ENCODE measurements at regions not wholly inside any gene's neighbourhood (a gene's known extent, or its start where the extent isn't known, plus 50 kb on each side); places are given as distances from the start of the nearest gene placed in this dataset.
"Not testable (repeated sequence)": the region's sequence is repeated elsewhere in the genome, so short reads cannot be mapped to it uniquely, and the experiment has no call there.

DNA sequence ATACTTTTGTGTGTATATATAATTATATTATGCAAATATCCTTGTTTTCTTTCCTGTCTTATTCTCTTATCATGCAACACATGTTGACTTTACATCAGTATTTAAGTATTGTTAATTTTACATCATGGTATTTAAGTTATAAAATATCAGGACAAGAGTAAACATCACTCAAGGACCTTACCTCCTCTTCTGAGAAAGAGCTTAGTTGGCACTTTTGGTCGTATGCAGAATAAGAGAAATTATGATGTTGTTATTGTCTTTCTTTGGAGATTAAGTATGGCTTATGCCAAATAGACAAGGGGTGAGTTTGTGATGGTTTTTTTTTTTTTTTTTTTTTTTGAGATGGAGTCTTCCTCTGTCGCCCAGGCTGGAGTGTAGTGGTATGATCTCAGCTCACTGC lies 279.2 kb upstream of the AZI2 start:
- H4K5ac ChIP-seq (ENCODE audit: insufficient read length, low read depth, low read length); H3K36me3 ChIP-seq (ENCODE audit: control insufficient read depth in 2 of 4, insufficient read depth in 4 of 4, low read length in 3 of 4); H3K27me3 ChIP-seq (replicated peaks in 1 of 4; ENCODE audit: control insufficient read depth in 3 of 4, extremely low read depth in 1 of 4, insufficient read depth in 3 of 4, low read length in 3 of 4); H3K4me3 ChIP-seq (ENCODE audit: extremely low read depth in 1 of 4, insufficient read depth in 2 of 4, low read depth in 3 of 4, low read length in 4 of 4); H2AK5ac ChIP-seq (ENCODE audit: low read depth, low read length); CTCF ChIA-PET (ENCODE audit: partially characterized antibody); H3K56ac ChIP-seq (replicated peaks; ENCODE audit: insufficient read length, low read depth, low read length); H3K23ac ChIP-seq (ENCODE audit: insufficient read length); H2BK15ac ChIP-seq (ENCODE audit: low read length); H4K20me1 ChIP-seq (replicated peaks in 1 of 2; ENCODE audit: control insufficient read depth in 1 of 2, insufficient read depth in 2 of 2, low read length in 2 of 2); H3K4ac ChIP-seq (replicated peaks; ENCODE audit: insufficient read length, low read depth, low read length); H2BK12ac ChIP-seq (ENCODE audit: low read depth, low read length); H3K14ac ChIP-seq (ENCODE audit: insufficient read length); H3K27ac ChIP-seq (ENCODE audit: low read depth, low read length); H2AFZ ChIP-seq (ENCODE audit: low read length); H4K8ac ChIP-seq (ENCODE audit: extremely low read depth, insufficient read depth, low read length); H2BK5ac ChIP-seq (ENCODE audit: low read depth, low read length); H3K23me2 ChIP-seq (ENCODE audit: low read depth, low read length); H3K4me1 ChIP-seq (replicated peaks in 1 of 4; ENCODE audit: control insufficient read depth in 3 of 4, insufficient read depth in 4 of 4, low read length in 3 of 4); H2BK20ac ChIP-seq (ENCODE audit: low read length); H3K9ac ChIP-seq (replicated peaks in 1 of 4; ENCODE audit: extremely low read depth in 1 of 4, low read depth in 3 of 4, low read length in 3 of 4); H3K4me2 ChIP-seq (ENCODE audit: insufficient read depth in 1 of 2, low read depth in 2 of 2, low read length in 2 of 2); H3K9me3 ChIP-seq (ENCODE audit: insufficient read depth in 2 of 2, low read depth in 1 of 2, low read length in 1 of 2); H3K79me2 ChIP-seq (ENCODE audit: control insufficient read depth in 1 of 2, insufficient read depth in 2 of 2, low read length in 2 of 2); DNase-seq (ENCODE audit: low read depth in 1 of 2, low spot score in 2 of 2); H2BK120ac ChIP-seq (replicated peaks; ENCODE audit: low read depth, low read length); H4K91ac ChIP-seq (replicated peaks; ENCODE audit: insufficient read length, low read length); FAIRE-seq; H3K18ac ChIP-seq (ENCODE audit: extremely low read depth, low read length); H3K79me1 ChIP-seq (ENCODE audit: low read depth, low read length): not testable (repeated sequence)
- 90% methylated on average over 1 of the region's 2 CpGs; no CpG with 5 or more reads in 1 of the 2 experiments for WGBS, 2 experiments (ENCODE audit: extremely low coverage in 1 of 2, insufficient coverage in 1 of 2, insufficient read length in 1 of 2, insufficient replicate concordance in 2 of 2, low coverage in 1 of 2, low lambda C conversion rate in 2 of 2, missing lambda C conversion rate in 1 of 2)
- POLR2A ChIA-PET (ENCODE audit: partially characterized antibody), result interaction anchor here (0.6 kb wide), 1 partner anchor 707 kb away, joined by 3 read pairs; no protein-coding TSS in a partner anchor

All from H1 (cell line).